ENCODE measurements at regions not wholly inside any gene's neighbourhood (a gene's known extent, or its start where the extent isn't known, plus 50 kb on each side); places are given as distances from the start of the nearest gene placed in this dataset.

DNA sequence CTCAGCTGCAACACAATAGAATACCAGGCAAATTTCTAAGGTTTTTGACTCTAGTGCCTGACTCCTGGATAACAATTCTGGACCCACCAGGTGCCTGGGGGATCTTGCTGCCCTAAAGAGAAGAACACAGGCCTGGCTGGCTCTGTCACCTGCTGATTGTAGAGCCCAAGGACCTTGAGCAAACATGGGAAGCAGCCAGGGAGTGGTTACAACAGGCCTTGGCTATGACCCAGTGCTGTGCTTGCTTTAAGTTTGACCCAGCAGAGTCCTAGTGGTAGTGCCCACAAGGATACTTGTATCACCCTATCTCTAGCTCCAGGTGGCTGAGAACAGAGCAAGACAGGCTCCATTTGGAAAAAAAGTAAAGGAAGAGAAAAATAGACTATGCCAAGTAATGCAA lies 176.8 kb upstream of the DCAF12L2 start:
- Histone ChIP-seq H3K4me3 (ENCODE audit: low read length in 3 of 3) (no peak overlapping the region), H3K27me3 (ENCODE audit: control insufficient read depth, insufficient read depth, low read length) (no peaks in the 10 kb centered on the region), H3K4me1 (ENCODE audit: control insufficient read depth in 2 of 3, insufficient read depth in 2 of 3, low read depth in 1 of 3, low read length in 3 of 3) (no peaks in the 10 kb centered on the region), H3K9ac (ENCODE audit: low read length in 3 of 3) (no peak overlapping the region), H3K9me3 (ENCODE audit: control insufficient read depth in 2 of 3, insufficient read depth in 1 of 3, low read length in 3 of 3) (no peaks in the 10 kb centered on the region), H3K36me3 (ENCODE audit: control insufficient read depth in 2 of 3, insufficient read depth in 3 of 3, low read length in 3 of 3) (no peaks in the 10 kb centered on the region), H3K27ac (ENCODE audit: low read depth in 2 of 2, low read length in 2 of 2) (no peak overlapping the region)
- FAIRE-seq (no peak), DNase-seq (no peak)
- intact Hi-C loops (cut with DNase I): no loop called here
- TF ChIP-seq, protein P1, sequence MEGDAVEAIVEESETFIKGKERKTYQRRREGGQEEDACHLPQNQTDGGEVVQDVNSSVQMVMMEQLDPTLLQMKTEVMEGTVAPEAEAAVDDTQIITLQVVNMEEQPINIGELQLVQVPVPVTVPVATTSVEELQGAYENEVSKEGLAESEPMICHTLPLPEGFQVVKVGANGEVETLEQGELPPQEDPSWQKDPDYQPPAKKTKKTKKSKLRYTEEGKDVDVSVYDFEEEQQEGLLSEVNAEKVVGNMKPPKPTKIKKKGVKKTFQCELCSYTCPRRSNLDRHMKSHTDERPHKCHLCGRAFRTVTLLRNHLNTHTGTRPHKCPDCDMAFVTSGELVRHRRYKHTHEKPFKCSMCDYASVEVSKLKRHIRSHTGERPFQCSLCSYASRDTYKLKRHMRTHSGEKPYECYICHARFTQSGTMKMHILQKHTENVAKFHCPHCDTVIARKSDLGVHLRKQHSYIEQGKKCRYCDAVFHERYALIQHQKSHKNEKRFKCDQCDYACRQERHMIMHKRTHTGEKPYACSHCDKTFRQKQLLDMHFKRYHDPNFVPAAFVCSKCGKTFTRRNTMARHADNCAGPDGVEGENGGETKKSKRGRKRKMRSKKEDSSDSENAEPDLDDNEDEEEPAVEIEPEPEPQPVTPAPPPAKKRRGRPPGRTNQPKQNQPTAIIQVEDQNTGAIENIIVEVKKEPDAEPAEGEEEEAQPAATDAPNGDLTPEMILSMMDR (IDR thresholded peaks at IDR 0.05; ENCODE audit: borderline replicate concordance, extremely low read depth, insufficient read depth): no peak

DNA sequence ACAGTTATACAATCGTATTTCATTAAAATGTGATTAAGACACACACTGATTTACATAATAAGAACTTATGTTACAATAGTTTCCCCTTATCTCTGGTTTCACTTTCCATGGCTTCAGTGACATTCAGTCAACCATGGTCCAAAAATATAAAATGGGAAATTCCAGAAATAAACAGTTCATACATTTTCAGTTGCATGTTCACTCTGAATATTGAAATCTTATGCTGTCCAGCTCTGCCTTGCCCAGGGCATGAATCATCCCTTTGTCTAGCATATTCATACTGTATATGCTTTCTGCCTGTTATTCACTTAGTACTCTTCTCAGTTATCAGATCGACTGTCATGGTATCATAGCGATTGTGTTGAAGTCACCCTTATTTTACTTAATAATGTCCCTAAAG lies 173.8 kb upstream of the DCAF12L2 start:
- Histone ChIP-seq H3K27me3 (ENCODE audit: control insufficient read depth, insufficient read depth, low read length) (no peaks in the 10 kb centered on the region), H3K4me1 (ENCODE audit: control insufficient read depth in 2 of 3, insufficient read depth in 2 of 3, low read depth in 1 of 3, low read length in 3 of 3) (no peaks in the 10 kb centered on the region), H3K9ac (ENCODE audit: low read length in 3 of 3) (no peak overlapping the region), H3K9me3 (ENCODE audit: control insufficient read depth in 2 of 3, insufficient read depth in 1 of 3, low read length in 3 of 3) (no peaks in the 10 kb centered on the region), H3K36me3 (ENCODE audit: control insufficient read depth in 2 of 3, insufficient read depth in 3 of 3, low read length in 3 of 3) (no peaks in the 10 kb centered on the region), H3K27ac (ENCODE audit: low read depth in 2 of 2, low read length in 2 of 2) (no peak overlapping the region), H3K4me3 (ENCODE audit: low read length in 3 of 3) (no peak overlapping the region)
- FAIRE-seq (peak; percentile 68), DNase-seq (no peak)
- TF ChIP-seq, protein P1 (IDR thresholded peaks at IDR 0.05; ENCODE audit: borderline replicate concordance, extremely low read depth, insufficient read depth): no peak
- intact Hi-C loops (cut with DNase I): no loop called here

DNA sequence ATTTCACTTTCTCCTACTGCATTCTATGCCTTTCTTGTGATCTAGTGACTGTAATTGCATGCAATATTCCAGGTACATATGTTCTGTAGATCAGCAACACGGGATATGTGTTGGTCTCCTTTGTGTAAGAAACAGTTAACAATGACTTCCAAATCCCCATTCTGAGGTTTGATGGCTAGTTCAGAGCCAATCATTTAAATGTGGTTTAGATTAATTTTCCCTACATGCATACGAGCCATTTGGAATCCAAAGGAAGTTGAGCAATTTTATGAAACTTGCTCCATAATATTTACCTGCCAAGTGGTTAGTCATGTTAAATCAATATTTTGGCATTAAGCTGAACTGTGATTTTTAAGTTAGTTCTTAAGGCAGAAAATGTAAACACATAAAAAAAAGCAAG lies 172.8 kb upstream of the DCAF12L2 start:
- H3K9ac ChIP-seq (ENCODE audit: low read length in 3 of 3): no peak overlapping the region
- H3K4me3 ChIP-seq (ENCODE audit: low read length in 3 of 3): no peak overlapping the region
- H3K36me3 ChIP-seq (ENCODE audit: control insufficient read depth in 2 of 3, insufficient read depth in 3 of 3, low read length in 3 of 3): no peaks in the 10 kb centered on the region
- no peak overlapping the region for H3K27ac ChIP-seq (ENCODE audit: low read depth in 2 of 2, low read length in 2 of 2)
- FAIRE-seq (no peak), DNase-seq (no peak)
- H3K27me3 ChIP-seq (ENCODE audit: control insufficient read depth, insufficient read depth, low read length): no peaks in the 10 kb centered on the region
- H3K9me3 ChIP-seq (ENCODE audit: control insufficient read depth in 2 of 3, insufficient read depth in 1 of 3, low read length in 3 of 3): no peaks in the 10 kb centered on the region
- no peaks in the 10 kb centered on the region for H3K4me1 ChIP-seq (ENCODE audit: control insufficient read depth in 2 of 3, insufficient read depth in 2 of 3, low read depth in 1 of 3, low read length in 3 of 3)
- TF ChIP-seq, protein P1 (IDR thresholded peaks at IDR 0.05; ENCODE audit: borderline replicate concordance, extremely low read depth, insufficient read depth): no peak
- intact Hi-C loops (cut with DNase I): no loop called here

DNA sequence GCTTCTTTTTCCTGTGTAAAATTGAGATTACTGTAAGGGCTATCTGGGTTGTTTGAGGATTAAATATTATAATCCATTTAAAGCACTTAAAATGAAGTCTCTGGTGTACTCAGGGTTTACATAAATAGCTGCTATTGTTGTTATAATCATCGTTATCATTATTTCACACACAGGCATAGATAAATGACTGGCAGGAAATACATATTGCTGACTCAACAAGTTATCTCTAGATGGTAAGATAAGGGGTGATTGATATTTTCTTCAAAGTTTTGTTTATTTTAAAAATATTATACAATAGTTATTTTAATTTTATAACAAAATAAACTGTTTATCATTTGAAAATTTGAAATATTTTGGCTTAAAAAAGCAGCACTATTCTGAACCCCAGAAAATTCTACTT lies 134.3 kb upstream of the DCAF12L2 start:
- Histone ChIP-seq H3K27me3 (ENCODE audit: control insufficient read depth, insufficient read depth, low read length) (no peaks in the 10 kb centered on the region), H3K9me3 (ENCODE audit: control insufficient read depth in 2 of 3, insufficient read depth in 1 of 3, low read length in 3 of 3) (no peaks in the 10 kb centered on the region), H3K4me3 (ENCODE audit: low read length in 3 of 3) (no peak overlapping the region), H3K36me3 (ENCODE audit: control insufficient read depth in 2 of 3, insufficient read depth in 3 of 3, low read length in 3 of 3) (no peaks in the 10 kb centered on the region), H3K27ac (ENCODE audit: low read depth in 2 of 2, low read length in 2 of 2) (no peak overlapping the region), H3K4me1 (ENCODE audit: control insufficient read depth in 2 of 3, insufficient read depth in 2 of 3, low read depth in 1 of 3, low read length in 3 of 3) (no peaks in the 10 kb centered on the region), H3K9ac (ENCODE audit: low read length in 3 of 3) (no peak overlapping the region)
- intact Hi-C loops (cut with DNase I): no loop called here
- peak; percentile 38 for FAIRE-seq
- TF ChIP-seq, protein P1 (IDR thresholded peaks at IDR 0.05; ENCODE audit: borderline replicate concordance, extremely low read depth, insufficient read depth): no peak
- DNase-seq: no peak
